HG03175 (cell line): ENCODE measurements at regions not wholly inside any gene's neighbourhood (a gene's known extent, or its start where the extent isn't known, plus 50 kb on each side); places are given as distances from the start of the nearest gene placed in this dataset.
"Not testable (repeated sequence)": the region's sequence is repeated elsewhere in the genome, so short reads cannot be mapped to it uniquely, and the experiment has no call there.

Source experiments
- ATAC-seq: cut with Tn5 transposase; IDR thresholded peaks from one replicate; pipeline ENCODE4 v1.9.1; 2021; ENCODE audit warnings: mild to moderate bottlenecking, moderate library complexity; ENCODE audit not compliant: unreplicated experiment

- ATAC-seq: no peak
Observed at GRCh38 chr5:5767286-5767928, 344.9 kb downstream of the ICE1 start.

- ATAC-seq: no peak
Observed at GRCh38 chr5:5765066-5765850, 342.8 kb downstream of the ICE1 start.

DNA sequence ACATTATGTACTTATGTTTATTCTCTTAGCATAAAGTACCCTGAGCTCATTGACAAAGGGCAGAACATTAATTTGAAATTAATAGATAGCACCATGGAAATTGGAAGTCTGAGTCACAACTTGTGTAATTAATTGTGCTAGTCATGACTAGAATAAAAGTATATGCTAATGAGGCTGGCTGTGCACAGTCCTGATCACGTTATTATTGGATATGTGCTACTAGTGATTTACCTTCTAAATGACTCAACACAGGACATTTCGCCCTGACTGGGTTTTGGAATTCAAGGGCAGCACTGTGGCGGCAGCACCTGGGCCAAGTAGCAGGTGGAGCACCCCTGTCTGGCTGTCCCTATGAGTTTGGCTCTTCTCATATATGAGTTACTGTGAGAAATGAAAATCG, 341.8 kb downstream of the ICE1 start:
- ATAC-seq: no peak

GRCh38 chr5:5756762-5757161, 334.3 kb downstream of the ICE1 start:
- no peak for ATAC-seq

DNA sequence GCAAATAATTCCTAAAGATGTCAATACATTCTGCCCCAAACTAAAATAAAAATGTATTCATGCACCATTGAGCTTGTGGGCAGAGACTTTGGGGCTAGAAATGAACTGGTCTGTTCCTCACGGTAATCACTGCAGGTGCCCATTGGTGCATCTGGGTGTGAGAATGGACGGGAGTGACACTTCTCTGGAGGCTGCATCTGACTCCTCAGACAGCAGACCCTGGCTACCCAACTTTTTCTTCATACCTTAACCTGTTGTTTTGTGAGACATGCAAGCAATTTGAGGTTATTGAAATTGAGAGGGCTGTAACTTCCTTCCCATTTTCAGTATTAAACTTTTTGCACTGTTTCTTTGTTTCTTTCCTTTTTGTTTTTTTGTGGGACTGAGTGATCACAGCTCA, 333.4 kb downstream of the ICE1 start:
- peak; percentile 50 for ATAC-seq

- ATAC-seq: peak; percentile 75
Observed at GRCh38 chr5:5752844-5753243, 330.4 kb downstream of the ICE1 start.

- ATAC-seq: no peak
Observed at GRCh38 chr5:5751987-5752386, 329.5 kb downstream of the ICE1 start.

DNA sequence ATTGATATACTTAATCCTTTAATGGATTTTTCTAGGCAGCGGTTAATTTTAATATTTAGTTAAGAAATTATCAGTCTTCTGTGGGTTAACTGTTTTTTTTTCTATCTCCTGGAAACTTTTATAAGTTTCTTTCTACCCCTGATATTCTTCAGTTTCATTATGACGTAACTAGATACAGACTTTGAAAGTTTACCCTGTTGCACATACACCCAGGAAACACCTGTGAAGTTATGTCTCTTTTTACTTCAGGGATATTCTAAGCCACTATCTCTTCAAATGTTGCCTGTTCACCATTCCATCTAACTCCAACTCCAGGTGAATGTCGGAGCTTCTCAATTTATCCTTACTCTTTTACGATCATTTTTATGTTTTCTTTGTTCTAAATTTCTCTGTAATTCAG, 329.0 kb downstream of the ICE1 start:
- peak; percentile 32 for ATAC-seq

DNA sequence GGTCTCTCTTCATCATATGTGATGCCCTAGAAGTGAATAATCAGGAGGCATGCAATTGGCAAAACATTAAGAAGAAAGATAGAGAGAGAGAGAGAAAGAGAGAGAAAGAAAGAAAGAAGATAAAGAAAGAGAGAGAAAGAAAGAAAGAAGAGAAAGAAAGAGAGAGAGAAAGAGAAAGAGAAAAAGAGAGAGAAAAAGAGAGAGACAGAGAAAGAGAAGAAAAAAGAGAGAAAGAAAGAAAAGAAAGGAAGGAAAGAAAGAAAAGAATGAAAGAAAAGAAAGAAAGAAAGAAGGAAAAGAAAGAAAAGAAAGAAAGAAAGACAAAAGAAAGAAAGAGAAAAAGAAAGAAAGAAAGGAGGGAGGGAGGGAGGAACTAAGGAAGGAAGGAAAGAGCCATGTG, 318.9 kb downstream of the ICE1 start:
- no peak for ATAC-seq

DNA sequence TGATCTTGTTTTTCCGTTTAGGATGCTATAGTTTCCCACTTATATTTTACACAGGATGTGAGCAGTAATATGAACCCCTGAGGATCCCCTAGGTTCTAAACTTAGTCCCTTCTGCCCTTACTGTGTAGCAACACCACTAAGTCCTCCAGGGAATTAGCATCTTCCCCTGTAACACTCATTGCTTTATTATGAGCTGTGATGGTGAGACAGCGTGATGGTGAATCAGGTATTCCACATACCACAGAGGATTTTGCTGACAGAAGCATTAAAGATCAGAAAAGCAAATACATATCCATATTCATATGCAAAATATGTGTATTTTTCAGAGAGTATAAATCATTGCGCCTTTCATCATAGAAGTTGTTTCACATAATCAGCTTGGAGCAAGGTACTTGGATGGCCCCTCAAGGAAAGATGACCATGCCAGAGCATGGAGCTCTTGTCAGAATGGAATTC, 317.0 kb downstream of the ICE1 start:
- peak; percentile 33 for ATAC-seq

GRCh38 chr5:5738797-5739489, 316.5 kb downstream of the ICE1 start:
- ATAC-seq: peak; percentile 77

- no peak for ATAC-seq
Observed at GRCh38 chr5:5736007-5736406, 313.5 kb downstream of the ICE1 start.

- ATAC-seq: not testable (repeated sequence)
Observed at GRCh38 chr5:5733058-5733457, 310.6 kb downstream of the ICE1 start.

DNA sequence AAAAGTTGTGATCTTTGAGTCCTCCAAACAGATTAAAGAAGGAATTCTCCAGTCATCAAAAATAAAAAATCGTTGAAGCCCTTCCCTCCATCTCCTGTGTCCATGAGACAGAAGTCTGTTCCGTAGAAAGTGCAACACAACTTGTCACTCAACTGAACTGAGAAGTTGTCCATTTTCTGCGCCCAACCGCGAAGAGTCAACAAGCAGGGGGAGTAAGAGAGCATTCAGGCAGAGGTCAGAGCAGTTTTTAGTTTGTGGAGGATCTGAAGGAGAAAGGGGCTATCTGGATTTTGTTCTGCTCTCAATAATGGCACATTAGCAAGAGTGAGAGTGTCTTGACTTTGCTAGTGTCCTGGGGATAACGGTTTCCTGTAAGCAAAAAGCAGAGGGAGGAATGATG, 303.9 kb downstream of the ICE1 start:
- ATAC-seq: no peak

DNA sequence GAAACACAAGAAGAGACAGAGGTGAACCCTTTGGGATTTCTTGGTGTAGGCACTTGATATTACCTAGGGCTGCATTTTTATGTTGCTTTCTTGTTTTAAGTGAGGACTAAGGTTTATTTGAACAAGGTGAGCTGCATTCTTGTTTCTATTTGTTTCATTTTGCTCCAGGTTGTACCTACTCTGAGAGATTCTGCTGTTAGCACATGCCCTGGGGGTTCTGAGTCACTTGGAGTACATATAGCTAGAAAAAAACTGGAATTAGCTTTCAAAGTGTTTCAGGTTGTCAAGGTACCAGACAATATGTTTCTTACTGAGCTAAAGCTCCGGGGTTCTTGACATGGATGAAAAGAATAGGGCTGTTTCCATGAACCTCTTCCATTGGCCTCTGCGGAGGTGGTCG, 299.4 kb downstream of the ICE1 start:
- no peak for ATAC-seq

DNA sequence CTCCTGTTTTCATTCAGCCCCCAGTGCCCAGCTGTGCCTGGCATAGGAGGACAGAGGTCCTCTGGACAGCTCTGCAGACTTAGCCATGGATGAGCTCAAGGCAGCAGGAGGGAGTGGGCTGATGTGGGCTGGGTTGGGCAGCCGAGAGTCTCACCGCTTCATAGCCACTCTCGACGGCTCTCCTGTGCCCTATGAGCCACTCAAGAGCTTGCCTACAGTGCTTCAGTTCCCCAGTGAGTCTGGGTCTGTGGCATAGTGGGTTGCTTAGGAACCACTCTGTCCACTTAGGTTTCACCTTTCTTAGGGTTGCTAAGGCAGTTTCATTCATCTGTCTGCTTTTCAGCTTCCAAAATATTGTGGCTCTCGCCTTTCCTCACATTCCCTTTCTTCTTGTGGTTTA, 296.8 kb downstream of the ICE1 start:
- ATAC-seq: no peak

DNA sequence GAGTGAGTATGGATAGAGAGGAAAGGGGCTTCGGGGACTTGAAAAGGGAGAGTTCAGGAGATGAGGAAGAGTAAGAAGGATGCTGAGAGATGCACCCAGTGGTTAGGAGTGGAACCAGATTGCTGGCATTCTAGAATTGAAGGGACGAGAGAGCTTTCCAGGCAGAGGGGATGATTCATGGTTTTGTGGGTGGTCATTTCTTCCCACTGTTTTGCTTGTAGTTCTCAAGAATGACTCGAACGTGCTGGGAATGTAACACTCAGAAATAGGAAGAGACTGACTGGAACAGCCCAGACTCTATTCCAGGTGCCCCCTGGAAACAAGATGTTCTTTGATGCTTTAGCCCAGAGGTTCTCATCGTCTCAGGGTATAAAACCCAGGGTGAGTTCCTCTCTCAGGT, 294.2 kb downstream of the ICE1 start:
- no peak for ATAC-seq

DNA sequence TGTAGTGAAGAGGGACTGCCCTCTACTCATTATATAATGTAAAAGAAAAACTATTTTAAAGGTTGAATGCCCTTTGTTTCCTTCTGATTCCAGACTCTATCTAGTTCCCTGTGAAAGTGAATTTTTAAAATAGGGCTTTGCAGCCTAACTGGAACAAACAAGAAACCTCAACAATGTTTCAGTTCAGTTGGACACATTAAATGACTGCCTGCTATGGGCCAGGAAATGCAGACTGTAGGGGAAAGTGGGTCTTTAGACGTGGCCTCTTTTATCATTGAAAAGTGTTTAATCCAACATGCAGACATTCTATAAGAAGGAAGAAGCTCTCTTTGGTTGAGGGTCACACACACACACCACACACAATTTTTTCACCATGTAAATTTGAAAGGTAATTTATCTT, 289.1 kb downstream of the ICE1 start:
- ATAC-seq: no peak

- no peak for ATAC-seq
Observed at GRCh38 chr5:5711112-5711511, 288.6 kb downstream of the ICE1 start.

- ATAC-seq: no peak
Observed at GRCh38 chr5:5710471-5710870, 288.0 kb downstream of the ICE1 start.

- no peak for ATAC-seq
Observed at GRCh38 chr5:5708367-5708919, 286.0 kb downstream of the ICE1 start.

- ATAC-seq: no peak
Observed at GRCh38 chr5:5705010-5705409, 282.5 kb downstream of the ICE1 start.
